ENCODE measurements at regions not wholly inside any gene's neighbourhood (a gene's known extent, or its start where the extent isn't known, plus 50 kb on each side); places are given as distances from the start of the nearest gene placed in this dataset.

DNA sequence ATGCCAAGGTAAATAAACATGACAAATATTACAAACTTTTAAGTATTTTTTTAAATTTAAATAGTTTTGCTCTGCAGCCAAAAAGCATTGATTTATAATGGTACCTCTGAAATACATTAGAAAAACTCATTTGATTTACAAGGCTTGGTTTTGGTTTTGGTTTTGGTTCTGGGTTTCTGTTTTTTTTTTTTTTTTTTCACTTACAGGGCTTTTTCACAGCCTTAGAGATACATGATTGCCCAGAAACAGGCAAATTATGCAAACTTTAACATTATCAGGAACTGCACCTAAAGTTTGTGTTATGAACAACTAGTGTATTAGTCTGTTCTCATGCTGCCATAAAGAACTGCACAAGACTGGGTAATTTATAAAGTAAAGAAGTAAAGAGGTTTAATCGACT, 196.4 kb upstream of the DDX53 start:
- no peak overlapping the region for H3K4me3 ChIP-seq
- H3F3A ChIP-seq (ENCODE audit: insufficient read depth, low read depth) = no peaks in the 10 kb centered on the region; the same call in 1 of the 2 replicates
- TF ChIP-seq CTCF (conservative IDR thresholded peaks at IDR 0.05) = no peak
- no peak for TF ChIP-seq EZH2 (IDR thresholded peaks at IDR 0.05; ENCODE audit: low read depth)
- no peak overlapping the region for H3K27ac ChIP-seq
- H3K9me3 ChIP-seq (ENCODE audit: insufficient read depth, low read depth) = no peaks in the 10 kb centered on the region
- no peaks in the 10 kb centered on the region for H3K79me2 ChIP-seq (ENCODE audit: low read depth)
- no peak overlapping the region for H2AFZ ChIP-seq
- no peak for DNase-seq
- ChIA-PET CTCF (no interaction called here), POLR2A (ENCODE audit: unreplicated experiment) (no interaction called here)
- H3K4me1 ChIP-seq (replicated peaks; ENCODE audit: insufficient read depth) = peaks cover 9% of the 10 kb centered on the region; the same call in 1 of the 2 replicates
- no peaks in the 10 kb centered on the region for H3K36me3 ChIP-seq (ENCODE audit: low read depth)
- H3K27me3 ChIP-seq (ENCODE audit: insufficient read depth, low read depth) = no peaks in the 10 kb centered on the region
- H4K20me1 ChIP-seq (ENCODE audit: insufficient read depth) = no peaks in the 10 kb centered on the region
- no peak overlapping the region for H3K4me2 ChIP-seq
- intact Hi-C loops (cut with micrococcal nuclease; ENCODE audit: unreplicated experiment) = no loop called here
- no TSS peak for BruUV-seq (replicated peaks)
- H3K9me2 ChIP-seq (ENCODE audit: insufficient read depth) = no peaks in the 10 kb centered on the region

DNA sequence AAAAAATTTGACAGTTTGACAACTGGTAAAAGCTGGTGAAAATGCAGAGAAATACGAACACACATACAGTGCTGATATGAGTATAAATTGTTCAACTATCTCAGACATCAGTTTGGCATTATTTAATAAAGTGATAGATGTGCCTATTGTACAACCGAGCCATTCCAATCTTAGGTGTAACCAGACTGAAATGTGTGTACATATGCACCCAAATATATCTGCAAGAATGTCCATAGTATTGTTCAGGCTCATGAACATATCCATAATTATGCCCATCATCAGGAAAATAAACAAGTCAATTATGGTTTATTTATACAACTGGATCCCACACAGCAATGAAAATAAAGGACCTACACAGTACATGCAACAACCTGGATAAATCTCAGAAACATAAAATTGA, 188.9 kb upstream of the DDX53 start:
- POLR2A ChIA-PET (ENCODE audit: unreplicated experiment) = no interaction called here
- no TSS peak for BruUV-seq (replicated peaks)
- no peak for DNase-seq

DNA sequence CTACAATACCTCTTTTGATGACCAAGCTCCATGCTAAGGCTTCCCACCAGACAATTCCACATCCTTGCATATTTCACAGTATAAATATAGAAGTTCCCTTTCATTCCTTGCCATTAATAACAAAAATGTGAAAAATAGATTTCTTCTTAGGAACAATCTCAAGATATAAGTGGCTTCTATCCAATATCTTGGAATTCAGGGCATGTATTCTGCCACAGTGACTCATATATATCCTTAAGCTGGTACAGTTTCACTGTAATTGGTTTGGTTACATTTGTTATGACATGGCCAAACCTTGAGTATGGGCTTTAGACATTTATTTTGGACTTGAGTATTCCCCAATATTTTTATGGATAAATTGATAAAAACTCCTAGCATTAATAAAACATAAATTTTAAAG, 181.7 kb upstream of the DDX53 start:
- Histone ChIP-seq H3K4me3 (no peak overlapping the region), H3K9me2 (ENCODE audit: insufficient read depth) (no peaks in the 10 kb centered on the region), H3K36me3 (ENCODE audit: low read depth) (no peaks in the 10 kb centered on the region), H3K4me1 (replicated peaks; ENCODE audit: insufficient read depth) (no peaks in the 10 kb centered on the region), H3K27me3 (ENCODE audit: insufficient read depth, low read depth) (no peaks in the 10 kb centered on the region), H3K9me3 (ENCODE audit: insufficient read depth, low read depth) (no peaks in the 10 kb centered on the region), H3K79me2 (ENCODE audit: low read depth) (no peaks in the 10 kb centered on the region), H3K27ac (no peak overlapping the region), H3F3A (ENCODE audit: insufficient read depth, low read depth) (no peaks in the 10 kb centered on the region), H3K4me2 (no peak overlapping the region), H4K20me1 (ENCODE audit: insufficient read depth) (no peaks in the 10 kb centered on the region), H2AFZ (no peak overlapping the region)
- DNase-seq = no peak
- CTCF ChIA-PET = no interaction called here
- POLR2A ChIA-PET (ENCODE audit: unreplicated experiment) = no interaction called here
- intact Hi-C loops (cut with micrococcal nuclease; ENCODE audit: unreplicated experiment) = no loop called here
- TF ChIP-seq CTCF (conservative IDR thresholded peaks at IDR 0.05) (no peak), EZH2 (IDR thresholded peaks at IDR 0.05; ENCODE audit: low read depth) (no peak)
- no TSS peak for BruUV-seq (replicated peaks)

More for the DNA sequence above, 188.9 kb upstream of the DDX53 start:
- no peak overlapping the region for H3K27ac ChIP-seq
- H2AFZ ChIP-seq = no peak overlapping the region
- H4K20me1 ChIP-seq (ENCODE audit: insufficient read depth) = no peaks in the 10 kb centered on the region
- H3K27me3 ChIP-seq (ENCODE audit: insufficient read depth, low read depth) = no peaks in the 10 kb centered on the region
- H3K4me2 ChIP-seq = no peak overlapping the region
- intact Hi-C loops (cut with micrococcal nuclease; ENCODE audit: unreplicated experiment) = no loop called here
- no peaks in the 10 kb centered on the region for H3K36me3 ChIP-seq (ENCODE audit: low read depth)
- CTCF ChIA-PET = no interaction called here
- no peaks in the 10 kb centered on the region for H3K9me3 ChIP-seq (ENCODE audit: insufficient read depth, low read depth)
- no peaks in the 10 kb centered on the region for H3K9me2 ChIP-seq (ENCODE audit: insufficient read depth)
- no peaks in the 10 kb centered on the region for H3K79me2 ChIP-seq (ENCODE audit: low read depth)
- no peaks in the 10 kb centered on the region for H3K4me1 ChIP-seq (replicated peaks; ENCODE audit: insufficient read depth)
- TF ChIP-seq EZH2 (IDR thresholded peaks at IDR 0.05; ENCODE audit: low read depth) = no peak
- no peaks in the 10 kb centered on the region for H3F3A ChIP-seq (ENCODE audit: insufficient read depth, low read depth)
- no peak overlapping the region for H3K4me3 ChIP-seq

- H3K36me3 ChIP-seq (ENCODE audit: low read depth) = no peaks in the 10 kb centered on the region
- intact Hi-C loops (cut with micrococcal nuclease; ENCODE audit: unreplicated experiment) = no loop called here
- no TSS peak for BruUV-seq (replicated peaks)
- no peaks in the 10 kb centered on the region for H4K20me1 ChIP-seq (ENCODE audit: insufficient read depth)
- no peak overlapping the region for H2AFZ ChIP-seq
- DNase-seq = no peak
- TF ChIP-seq CTCF (conservative IDR thresholded peaks at IDR 0.05) (no peak), EZH2 (IDR thresholded peaks at IDR 0.05; ENCODE audit: low read depth) (no peak)
- no peak overlapping the region for H3K4me3 ChIP-seq
- H3K27ac ChIP-seq = no peak overlapping the region
- no peaks in the 10 kb centered on the region for H3F3A ChIP-seq (ENCODE audit: insufficient read depth, low read depth)
- H3K4me2 ChIP-seq = no peak overlapping the region
- no peaks in the 10 kb centered on the region for H3K9me3 ChIP-seq (ENCODE audit: insufficient read depth, low read depth)
- H3K79me2 ChIP-seq (ENCODE audit: low read depth) = no peaks in the 10 kb centered on the region
- CTCF ChIA-PET = no interaction called here
- no peaks in the 10 kb centered on the region for H3K27me3 ChIP-seq (ENCODE audit: insufficient read depth, low read depth)
- no peaks in the 10 kb centered on the region for H3K9me2 ChIP-seq (ENCODE audit: insufficient read depth)
- POLR2A ChIA-PET (ENCODE audit: unreplicated experiment) = no interaction called here
- no peaks in the 10 kb centered on the region for H3K4me1 ChIP-seq (replicated peaks; ENCODE audit: insufficient read depth)
Measured at GRCh38 chrX:22855693-22856092, 144.1 kb upstream of the DDX53 start.
